OCI-LY7 (cell line): ENCODE measurements at regions not wholly inside any gene's neighbourhood (a gene's known extent, or its start where the extent isn't known, plus 50 kb on each side); places are given as distances from the start of the nearest gene placed in this dataset.
A peak's percentile ranks its signal among the peaks of the same experiment; 100 is the strongest.

Experiments used
- BruUV-seq: library from RNA; stranded (reverse); fragments of 400-500 nt; replicated peaks from 2 replicates; lab custom pipeline; 2021; lab: Mats Ljungman, UMichigan
- CTCF ChIA-PET: fragments of 300-600 bp; sonication (Branson Sonifier 250); formaldehyde crosslinking; loops from one replicate; lab custom pipeline; 2022; ENCODE audit warnings: antibody characterized with exemption; ENCODE audit not compliant: unreplicated experiment; lab: Charles Lee
- POLR2A ChIA-PET: fragments of 300-600 bp; sonication (Branson Sonifier 250); formaldehyde crosslinking; loops from one replicate; lab custom pipeline; 2022; ENCODE audit warnings: antibody characterized with exemption; lab: Charles Lee
- DNase-seq: peaks from one replicate; pipeline ENCODE4 v3.0.0-alpha.2; 2015; ENCODE audit warnings: low spot score
- H2AFZ ChIP-seq: fragments of 200-600 bp; sonication (generic), shearing (Covaris generic); 2 replicates; pipeline ENCODE4 v1.6.1; 2014; ENCODE audit warnings: mild to moderate bottlenecking, antibody characterized with exemption, low read length, moderate library complexity
- H3K27ac ChIP-seq: fragments of 200-600 bp; sonication (generic); 2 replicates; pipeline ENCODE4 v1.5.1; 2014; ENCODE audit warnings: mixed run types, low read depth, mild to moderate bottlenecking, moderate library complexity, low read length, inconsistent platforms; ENCODE audit not compliant: poor library complexity, severe bottlenecking
- H3K36me3 ChIP-seq: fragments of 200-600 bp; sonication (generic); 2 replicates; pipeline ENCODE4 v1.6.1; 2014; ENCODE audit warnings: mild to moderate bottlenecking, antibody characterized with exemption, low read length, moderate library complexity, mixed read lengths; ENCODE audit not compliant: insufficient read depth
- H3K4me1 ChIP-seq: fragments of 200-600 bp; sonication (generic); 2 replicates; pipeline ENCODE4 v1.5.1; 2014; ENCODE audit warnings: mild to moderate bottlenecking, low read length; ENCODE audit not compliant: insufficient read depth, poor library complexity, severe bottlenecking
- H3K4me2 ChIP-seq: fragments of 200-600 bp; sonication (generic); 2 replicates; pipeline ENCODE4 v1.6.1; 2014; ENCODE audit warnings: mild to moderate bottlenecking, low read length
- H3K4me3 ChIP-seq: fragments of 200-600 bp; sonication (generic); 2 replicates; pipeline ENCODE4 v1.5.1; 2014; ENCODE audit warnings: mild to moderate bottlenecking, low read depth, low read length; ENCODE audit not compliant: poor library complexity, severe bottlenecking
- H3K79me2 ChIP-seq: fragments of 200-600 bp; sonication (generic); 2 replicates; pipeline ENCODE4 v1.6.1; 2016; ENCODE audit warnings: low read depth, mild to moderate bottlenecking, low read length, moderate library complexity, mixed read lengths; ENCODE audit not compliant: insufficient read depth
- H3K9me2 ChIP-seq: fragments of 200-600 bp; sonication (generic); 2 replicates; pipeline ENCODE4 v1.6.1; 2016; ENCODE audit warnings: mild to moderate bottlenecking, low read length, mixed read lengths; ENCODE audit not compliant: insufficient read depth
- H3K9me3 ChIP-seq: fragments of 200-600 bp; sonication (generic); 2 replicates; pipeline ENCODE4 v1.6.1; 2014; ENCODE audit warnings: mild to moderate bottlenecking, mixed run types, low read length, mixed read lengths
- H4K20me1 ChIP-seq: fragments of 200-600 bp; sonication (generic); 2 replicates; pipeline ENCODE4 v1.6.1; 2014; ENCODE audit warnings: mild to moderate bottlenecking, antibody characterized with exemption, low read length, moderate library complexity, mixed read lengths; ENCODE audit not compliant: insufficient read depth
- CTCF ChIP-seq: fragments of 200-600 bp; sonication (generic); conservative IDR thresholded peaks from 2 replicates; pipeline ENCODE4 v1.5.1; 2014; ENCODE audit warnings: mild to moderate bottlenecking, antibody characterized with exemption, low read length, moderate library complexity, mixed read lengths
- EZH2phosphoT487 ChIP-seq: fragments of 200-600 bp; sonication (generic); IDR thresholded peaks from 2 replicates; pipeline ENCODE4 v1.6.1; 2018; ENCODE audit warnings: low read depth, borderline replicate concordance, mild to moderate bottlenecking, mixed run types, antibody characterized with exemption, low read length, moderate library complexity, mixed read lengths
- intact Hi-C: fragments of 100-400 bp; cut with micrococcal nuclease; formaldehyde crosslinking; loops from one replicate; pipeline ENCODE4 v1.10.0; 2022; ENCODE audit not compliant: unreplicated experiment

DNA sequence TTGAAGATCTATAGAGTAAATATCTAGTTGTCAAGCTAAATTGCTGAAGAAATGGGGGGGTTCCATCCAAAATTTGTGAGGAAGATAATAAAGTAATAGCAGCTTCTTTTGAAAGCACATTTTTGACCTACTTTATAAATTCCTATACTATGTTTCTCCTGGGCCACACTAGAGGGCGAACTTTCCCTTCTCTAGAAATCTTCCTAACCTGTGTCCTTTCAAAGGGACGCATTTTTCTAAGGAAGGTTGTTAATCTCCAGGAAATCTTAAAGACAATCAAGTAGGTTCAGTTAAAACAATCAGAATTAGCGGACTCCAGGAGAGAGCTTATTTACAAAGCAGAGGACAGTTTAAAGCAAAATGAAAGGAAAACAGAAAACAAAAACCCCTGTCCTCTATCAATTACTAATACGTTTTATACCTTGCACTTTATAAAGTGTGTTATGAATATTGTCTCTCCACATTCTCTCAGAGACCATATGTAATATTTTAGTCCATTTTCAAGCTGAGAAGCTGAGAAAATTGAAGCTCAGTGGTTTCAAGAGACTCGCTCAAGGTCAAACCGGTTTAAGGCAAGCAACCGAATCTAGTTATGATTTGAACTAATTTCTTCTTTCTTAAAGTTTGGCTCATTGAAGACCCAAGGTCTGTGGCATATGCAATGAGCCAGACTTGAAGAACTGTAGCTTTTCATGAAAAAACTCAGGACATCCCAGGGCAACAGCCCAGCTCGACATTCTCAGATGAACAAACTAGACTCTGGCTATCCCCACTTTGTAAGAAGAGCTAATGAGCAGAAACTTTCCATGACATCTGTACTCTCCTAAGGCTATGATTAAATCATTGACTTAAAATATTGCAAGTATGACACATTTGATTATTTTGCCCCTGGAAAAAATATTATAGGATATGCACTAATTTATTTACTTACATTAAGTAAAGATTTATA lies 273.6 kb downstream of the PAX3 start:
- TF ChIP-seq EZH2phosphoT487, result no peak
- peak; percentile 81 for TF ChIP-seq CTCF
- Histone ChIP-seq H3K79me2 (no peaks in the 10 kb centered on the region), H3K4me2 (no peak overlapping the region), H2AFZ (no peak overlapping the region), H3K4me1 (no peaks in the 10 kb centered on the region), H3K27ac (no peak overlapping the region), H3K36me3 (no peaks in the 10 kb centered on the region), H3K9me3 (no peaks in the 10 kb centered on the region), H3K9me2 (no peaks in the 10 kb centered on the region), H3K4me3 (no peak overlapping the region), H4K20me1 (no peaks in the 10 kb centered on the region)
- DNase-seq, result peak; percentile 14
- no TSS peak for BruUV-seq
- intact Hi-C loops, result no loop called here
- ChIA-PET CTCF (interaction anchor here (0.9 kb wide), 1 partner anchor 12 kb away, joined by 5 read pairs; no protein-coding TSS in a partner anchor), POLR2A (interaction anchor here (0.5 to 1.1 kb wide), 5 partner anchors 10 to 58 kb away, joined by 3 to 5 read pairs (median 3); no protein-coding TSS in a partner anchor)

DNA sequence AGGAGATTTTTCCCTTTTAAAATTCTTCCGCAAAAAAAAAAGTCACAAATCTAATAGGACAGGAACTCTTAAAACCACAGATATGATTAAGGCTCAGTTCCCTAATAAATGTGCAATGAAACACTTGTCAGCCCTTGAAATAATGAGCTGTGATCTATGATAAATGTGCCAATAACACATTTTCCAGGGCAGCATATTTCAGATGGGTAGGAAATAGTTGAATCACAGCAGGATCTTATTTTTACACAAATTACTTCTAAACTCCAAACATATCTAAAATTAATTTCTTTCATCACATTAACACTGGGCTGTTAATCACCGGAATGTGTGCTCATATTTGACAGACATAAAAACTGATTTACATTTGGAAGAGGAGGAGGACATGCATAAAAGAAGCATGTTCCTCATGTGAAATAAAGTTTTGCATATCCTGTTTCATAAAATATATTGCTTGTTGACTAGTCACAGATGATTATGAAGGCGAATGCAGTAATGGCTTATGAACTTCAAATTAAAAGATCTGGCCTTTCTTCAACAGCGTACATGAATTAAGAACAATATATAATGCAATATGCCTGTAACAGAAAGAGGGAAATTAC lies 281.4 kb downstream of the PAX3 start:
- no peaks in the 10 kb centered on the region for H3K36me3 ChIP-seq
- H3K9me2 ChIP-seq, result no peaks in the 10 kb centered on the region
- intact Hi-C loops, result no loop called here
- H3K4me1 ChIP-seq, result no peaks in the 10 kb centered on the region
- H3K27ac ChIP-seq, result no peak overlapping the region
- H4K20me1 ChIP-seq, result no peaks in the 10 kb centered on the region
- no peaks in the 10 kb centered on the region for H3K9me3 ChIP-seq
- TF ChIP-seq CTCF, result no peak
- no peak for DNase-seq
- CTCF ChIA-PET, result no interaction called here
- H3K79me2 ChIP-seq, result no peaks in the 10 kb centered on the region
- H3K4me3 ChIP-seq, result no peak overlapping the region
- H3K4me2 ChIP-seq, result no peak overlapping the region
- BruUV-seq, result no TSS peak
- POLR2A ChIA-PET, result no interaction called here
- H2AFZ ChIP-seq, result no peak overlapping the region
